ENCODE measurements at regions not wholly inside any gene's neighbourhood (a gene's known extent, or its start where the extent isn't known, plus 50 kb on each side); places are given as distances from the start of the nearest gene placed in this dataset.

- TF ChIP-seq MAX (CRISPR knock-in tag; IDR thresholded peaks at IDR 0.05): no peak
- TF ChIP-seq HMGXB4 (CRISPR knock-in tag; IDR thresholded peaks at IDR 0.05): no peak
- no peak for TF ChIP-seq USF2 (CRISPR knock-in tag; IDR thresholded peaks at IDR 0.05)
- TF ChIP-seq FOXK1 (CRISPR knock-in tag; IDR thresholded peaks at IDR 0.05): no peak
- TF ChIP-seq RELA (CRISPR knock-in tag; IDR thresholded peaks at IDR 0.05; ENCODE audit: borderline replicate concordance): no peak
- no peak for TF ChIP-seq STAT6 (CRISPR knock-in tag; conservative IDR thresholded peaks at IDR 0.05; ENCODE audit: low read depth)
- TF ChIP-seq NR1H2 (CRISPR knock-in tag; IDR thresholded peaks at IDR 0.05): no peak
- no peak for TF ChIP-seq CREB1 (CRISPR knock-in tag; IDR thresholded peaks at IDR 0.05)
These were observed 470.9 kb downstream of the ETS1 start for GRCh38 chr11:128116447-128116846.

Data from WTC11 (cell line).